Tibial nerve (tissue), 4 donors: ENCODE measurements at regions not wholly inside any gene's neighbourhood (a gene's known extent, or its start where the extent isn't known, plus 50 kb on each side); places are given as distances from the start of the nearest gene placed in this dataset.

Source experiments
- EP300 ChIP-seq, 2 donors: sonication (generic); formaldehyde crosslinking; IDR thresholded peaks; one replicate each; pipeline ENCODE4 v1.6.1; 2017; ENCODE audit warnings: antibody characterized with exemption in 2 of 2, mild to moderate bottlenecking in 1 of 2
- POLR2A ChIP-seq, 2 donors: fragments of 450-650 bp; IDR thresholded peaks; one replicate each; pipeline ENCODE4 v1.6.1; 2017; ENCODE audit warnings: antibody characterized with exemption in 2 of 2, mild to moderate bottlenecking in 2 of 2, moderate library complexity in 2 of 2
- TF ChIP-seq, protein P1 (sequence below), 5 experiments: fragments of 200-600 bp in 3 of 5; fragments of 450-650 bp in 2 of 5; sonication (generic) in 3 of 5; IDR thresholded peaks; one replicate each; pipeline ENCODE4 v1.5.1; 2016 to 2019; ENCODE audit warnings: antibody characterized with exemption in 5 of 5, mild to moderate bottlenecking in 3 of 5, moderate library complexity in 2 of 5

DNA sequence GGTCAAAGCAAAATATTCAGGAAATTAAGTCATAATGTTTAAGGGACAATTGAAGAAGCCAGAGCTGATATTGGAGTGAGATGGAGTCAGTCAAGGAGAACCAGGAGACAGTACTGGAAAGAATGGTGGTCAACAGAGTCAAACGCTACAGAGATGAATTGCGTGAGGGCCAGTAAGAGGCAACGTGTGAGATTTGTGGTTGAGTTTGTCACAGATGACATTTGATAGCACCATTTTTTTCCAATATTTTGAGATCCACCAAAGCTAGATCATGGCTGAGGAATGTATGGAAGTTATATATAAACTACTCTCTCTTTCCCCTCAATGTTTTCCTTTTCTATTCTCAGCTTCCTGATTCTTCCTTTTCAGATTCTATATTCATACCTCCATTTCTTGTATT, 375.1 kb upstream of the ROBO2 start:
- TF ChIP-seq, protein P1, sequence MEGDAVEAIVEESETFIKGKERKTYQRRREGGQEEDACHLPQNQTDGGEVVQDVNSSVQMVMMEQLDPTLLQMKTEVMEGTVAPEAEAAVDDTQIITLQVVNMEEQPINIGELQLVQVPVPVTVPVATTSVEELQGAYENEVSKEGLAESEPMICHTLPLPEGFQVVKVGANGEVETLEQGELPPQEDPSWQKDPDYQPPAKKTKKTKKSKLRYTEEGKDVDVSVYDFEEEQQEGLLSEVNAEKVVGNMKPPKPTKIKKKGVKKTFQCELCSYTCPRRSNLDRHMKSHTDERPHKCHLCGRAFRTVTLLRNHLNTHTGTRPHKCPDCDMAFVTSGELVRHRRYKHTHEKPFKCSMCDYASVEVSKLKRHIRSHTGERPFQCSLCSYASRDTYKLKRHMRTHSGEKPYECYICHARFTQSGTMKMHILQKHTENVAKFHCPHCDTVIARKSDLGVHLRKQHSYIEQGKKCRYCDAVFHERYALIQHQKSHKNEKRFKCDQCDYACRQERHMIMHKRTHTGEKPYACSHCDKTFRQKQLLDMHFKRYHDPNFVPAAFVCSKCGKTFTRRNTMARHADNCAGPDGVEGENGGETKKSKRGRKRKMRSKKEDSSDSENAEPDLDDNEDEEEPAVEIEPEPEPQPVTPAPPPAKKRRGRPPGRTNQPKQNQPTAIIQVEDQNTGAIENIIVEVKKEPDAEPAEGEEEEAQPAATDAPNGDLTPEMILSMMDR (IDR thresholded peaks at IDR 0.05) = no peak
- TF ChIP-seq POLR2A (IDR thresholded peaks at IDR 0.05) = no peak
- TF ChIP-seq EP300 (IDR thresholded peaks at IDR 0.05) = no peak
